GM12878 (cell line): ENCODE measurements at regions not wholly inside any gene's neighbourhood (a gene's known extent, or its start where the extent isn't known, plus 50 kb on each side); places are given as distances from the start of the nearest gene placed in this dataset.

Experiments
- ATAC-seq: fragments of 200-7000 bp; cut with Tn5 transposase; 3 replicates; pipeline ENCODE4 v1.9.1; 2020; ENCODE audit warnings: mild to moderate bottlenecking, moderate library complexity
- BruUV-seq: library from RNA; stranded (reverse); fragments of 400-500 nt; replicated peaks from 2 replicates; lab custom pipeline; 2021; lab: Mats Ljungman, UMichigan
- CTCF ChIA-PET: fragments of 300-600 bp; sonication (Branson Sonifier 250); formaldehyde crosslinking; extraction: SDS; loops from one replicate; lab custom pipeline; 2021; ENCODE audit warnings: inconsistent platforms; lab: Yijun Ruan, JAX
- POLR2A ChIA-PET: fragments of 350-600 bp; formaldehyde crosslinking; extraction: SDS; loops from one replicate; lab custom pipeline; 2021; ENCODE audit warnings: inconsistent platforms; lab: Charles Lee
- RAD21 ChIA-PET: fragments of 300-600 bp; sonication (Branson Sonifier 250); formaldehyde crosslinking; loops from one replicate; lab custom pipeline; 2023; ENCODE audit warnings: antibody characterized with exemption; ENCODE audit not compliant: unreplicated experiment; lab: Charles Lee
- SMC1A ChIA-PET: fragments of 300-600 bp; sonication (Branson Sonifier 250); formaldehyde crosslinking; loops from one replicate; lab custom pipeline; 2023; ENCODE audit not compliant: unreplicated experiment, uncharacterized antibody; lab: Charles Lee
- DNase-seq: peaks from one replicate; pipeline ENCODE4 v3.0.0-alpha.2; 2011; ENCODE audit warnings: low read depth, low spot score
- FAIRE-seq: peaks from 3 replicates; lab custom pipeline; 2011; peaks lifted over from hg19 to GRCh38; lab: Jason Lieb, UNC
- H2AFZ ChIP-seq: 2 replicates; pipeline ENCODE4 v1.6.0; 2011; ENCODE audit warnings: low read depth, low read length, control low read depth; ENCODE audit not compliant: control insufficient read depth
- H3K27ac ChIP-seq: 2 replicates; pipeline ENCODE4 v1.5.1; 2011; ENCODE audit warnings: control low read depth; ENCODE audit not compliant: control insufficient read depth, insufficient read depth
- H3K27me3 ChIP-seq, 2 experiments: replicated peaks in 1 of 2; 2 replicates each; pipeline versions ENCODE4 v1.6.0 to v1.6.1; 2011; ENCODE audit warnings: low read length in 1 of 2; ENCODE audit not compliant: control insufficient read depth in 2 of 2, insufficient read depth in 2 of 2
- H3K36me3 ChIP-seq, 2 experiments: 2 replicates each; pipeline ENCODE4 v1.5.1; 2011; ENCODE audit warnings: low read length in 1 of 2; ENCODE audit not compliant: control insufficient read depth in 2 of 2, insufficient read depth in 2 of 2
- H3K4me1 ChIP-seq: 2 replicates; pipeline ENCODE4 v1.6.1; 2011; ENCODE audit warnings: mild to moderate bottlenecking, low read length, moderate library complexity, mixed read lengths; ENCODE audit not compliant: control insufficient read depth, insufficient read depth
- H3K4me2 ChIP-seq: 2 replicates; pipeline ENCODE4 v1.6.0; 2011; ENCODE audit warnings: control low read depth; ENCODE audit not compliant: control insufficient read depth, insufficient read depth
- H3K4me3 ChIP-seq: fragments of 200-600 bp; sonication (generic); 2 replicates; pipeline ENCODE4 v1.5.1; 2016
- H3K79me2 ChIP-seq: 2 replicates; pipeline ENCODE4 v1.6.0; 2011; ENCODE audit warnings: low read length; ENCODE audit not compliant: control insufficient read depth, insufficient read depth
- H3K9ac ChIP-seq: 2 replicates; pipeline ENCODE4 v1.8.0; 2011; ENCODE audit warnings: low read length, control low read depth, mixed read lengths; ENCODE audit not compliant: control insufficient read depth, insufficient read depth
- H3K9me3 ChIP-seq: replicated peaks from 3 replicates; pipeline ENCODE4 v1.5.1; 2011; ENCODE audit warnings: mild to moderate bottlenecking, low read length; ENCODE audit not compliant: control insufficient read depth, insufficient read depth
- H4K20me1 ChIP-seq: 2 replicates; pipeline ENCODE4 v1.6.0; 2011; ENCODE audit not compliant: control insufficient read depth, insufficient read depth
- CEBPB ChIP-seq, 2 experiments: fragments of 150-350 bp in 1 of 2; IDR thresholded peaks; 2 replicates each; pipeline ENCODE4 v1.6.1; 2012 to 2014; ENCODE audit warnings: low read depth in 2 of 2, low read length in 2 of 2, borderline replicate concordance in 1 of 2, inconsistent platforms in 1 of 2
- CHD1 ChIP-seq: IDR thresholded peaks from 2 replicates; pipeline ENCODE4 v1.6.1; 2012; ENCODE audit warnings: low read depth, low read length, improper control_type of control experiment
- MEF2A ChIP-seq: IDR thresholded peaks from 2 replicates; pipeline ENCODE4 v1.6.1; 2011; ENCODE audit warnings: low read depth, mild to moderate bottlenecking, low read length, moderate library complexity; ENCODE audit not compliant: insufficient read depth
- MXI1 ChIP-seq: fragments of 150-350 bp; IDR thresholded peaks from 2 replicates; pipeline ENCODE4 v1.6.1; 2011; ENCODE audit warnings: low read depth, mild to moderate bottlenecking, inconsistent platforms, low read length, improper control_type of control experiment
- MYB ChIP-seq: fragments of 150-350 bp; IDR thresholded peaks from 2 replicates; pipeline ENCODE4 v1.6.1; 2014; ENCODE audit warnings: mild to moderate bottlenecking, low read depth, low read length, borderline replicate concordance
- NFYA ChIP-seq: IDR thresholded peaks from 2 replicates; pipeline ENCODE4 v1.6.1; 2011; ENCODE audit warnings: low read depth, mild to moderate bottlenecking, low read length, improper control_type of control experiment, borderline replicate concordance
- NR2C1 ChIP-seq: fragments of 450-650 bp; IDR thresholded peaks from 2 replicates; pipeline ENCODE4 v1.6.1; 2017; ENCODE audit warnings: antibody characterized with exemption, mild to moderate bottlenecking, moderate library complexity
- RBBP5 ChIP-seq: fragments of 200-600 bp; sonication (generic); conservative IDR thresholded peaks from 2 replicates; pipeline ENCODE4 v1.6.1; 2016
- RCOR1 ChIP-seq: conservative IDR thresholded peaks from 2 replicates; pipeline ENCODE4 v1.6.1; 2012; ENCODE audit warnings: low read depth, low read length, improper control_type of control experiment
- SPI1 ChIP-seq: IDR thresholded peaks from 2 replicates; pipeline ENCODE4 v1.6.1; 2011; ENCODE audit warnings: low read depth, mild to moderate bottlenecking, low read length, moderate library complexity, borderline replicate concordance; ENCODE audit not compliant: insufficient read depth
- TCF7 ChIP-seq: IDR thresholded peaks from 2 replicates; pipeline ENCODE4 v1.6.1; 2014; ENCODE audit warnings: antibody characterized with exemption, borderline replicate concordance
- USF1 ChIP-seq: IDR thresholded peaks from 2 replicates; pipeline ENCODE4 v1.6.1; 2011; ENCODE audit warnings: borderline replicate concordance, low read depth, mild to moderate bottlenecking, moderate library complexity, mixed read lengths, low read length; ENCODE audit not compliant: insufficient read depth; ENCODE audit errors: extremely low read length
- ZBED1 ChIP-seq: IDR thresholded peaks from 2 replicates; pipeline ENCODE4 v1.6.1; 2016; ENCODE audit warnings: borderline replicate concordance
- ZNF384 ChIP-seq: IDR thresholded peaks from 2 replicates; pipeline ENCODE4 v1.6.1; 2012; ENCODE audit warnings: low read depth, mild to moderate bottlenecking, low read length, improper control_type of control experiment, borderline replicate concordance
- WGBS: methylation state at CpG from one replicate; pipeline ENCODE4 v1.1.6; 2016; ENCODE audit warnings: low lambda C conversion rate; ENCODE audit not compliant: insufficient replicate concordance, insufficient coverage; ENCODE audit errors: missing lambda C conversion rate; 5-methylcytosine and 5-hydroxymethylcytosine counted together
- in situ Hi-C: fragments of 300-500 bp; cut with MboI; formaldehyde crosslinking; loops from 9 replicates; pipeline ENCODE4 v1.14.3; 2018; ENCODE audit warnings: mixed read lengths
- intact Hi-C: fragments of 100-400 bp; cut with micrococcal nuclease; formaldehyde crosslinking; loops from one replicate; pipeline ENCODE4 v1.14.2; 2022; ENCODE audit not compliant: unreplicated experiment

GRCh38 chr11:70625051-70625450 is 226.7 kb downstream of the CTTN start:
- no peaks in the 10 kb centered on the region for H4K20me1 ChIP-seq
- ChIA-PET POLR2A (no interaction called here), SMC1A (no interaction called here), CTCF (no interaction called here), RAD21 (no interaction called here)
- in situ Hi-C loops (no loop called here), intact Hi-C loops (no loop called here)
- H3K4me1 ChIP-seq = no peaks in the 10 kb centered on the region
- no peak overlapping the region for H2AFZ ChIP-seq
- H3K9ac ChIP-seq = no peak overlapping the region
- no peaks in the 10 kb centered on the region for H3K27me3 ChIP-seq
- no peaks in the 10 kb centered on the region for H3K79me2 ChIP-seq
- no peak for ATAC-seq
- H3K27ac ChIP-seq = no peak overlapping the region
- FAIRE-seq = no peak
- WGBS = 31% methylated on average over 7 of the region's 7 CpGs
- no peaks in the 10 kb centered on the region for H3K9me3 ChIP-seq
- H3K4me2 ChIP-seq = no peak overlapping the region
- no peak for DNase-seq
- H3K4me3 ChIP-seq = no peak overlapping the region
- H3K36me3 ChIP-seq = no peaks in the 10 kb centered on the region
- no TSS peak for BruUV-seq
- TF ChIP-seq NFYA = no peak
- TF ChIP-seq CEBPB (IDR thresholded peaks at IDR 0.05; ENCODE audit: borderline replicate concordance in 1 of 2, low read depth in 2 of 2, low read length in 2 of 2) = no peak
- TF ChIP-seq RCOR1 = no peak
- TF ChIP-seq SPI1 = no peak
- TF ChIP-seq MXI1 = no peak
- no peak for TF ChIP-seq USF1
- TF ChIP-seq CHD1 = no peak
- TF ChIP-seq MEF2A = no peak
- no peak for TF ChIP-seq ZBED1
- TF ChIP-seq MYB = no peak
- TF ChIP-seq NR2C1 = no peak
- TF ChIP-seq RBBP5 = no peak
- no peak for TF ChIP-seq ZNF384
- TF ChIP-seq TCF7 = no peak
- TF ChIP-seq, all 136 proteins: peak for 0
